ENCODE measurements at regions not wholly inside any gene's neighbourhood (a gene's known extent, or its start where the extent isn't known, plus 50 kb on each side); places are given as distances from the start of the nearest gene placed in this dataset.

- Histone ChIP-seq H3K23ac (ENCODE audit: low read length) (no peak overlapping the region), H3K4ac (ENCODE audit: low read depth, low read length) (no peak overlapping the region), H4K8ac (ENCODE audit: low read depth, low read length) (peak overlapping the region; percentile 2), H3K9me3 (ENCODE audit: insufficient read depth, low read depth, low read length) (no peaks in the 10 kb centered on the region), H4K91ac (ENCODE audit: low read depth, low read length) (peak overlapping the region; percentile 53), H3K4me3 (ENCODE audit: low read depth, low read length) (no peak overlapping the region), H3K27ac (ENCODE audit: low read depth, low read length) (peak overlapping the region; percentile 64), H3K27me3 (ENCODE audit: insufficient read depth, low read length) (no peaks in the 10 kb centered on the region), H2BK5ac (ENCODE audit: low read depth, low read length, poor library complexity) (peak overlapping the region; percentile 36), H3K4me1 (ENCODE audit: control insufficient read depth in 1 of 2, insufficient read depth in 2 of 2, low read length in 2 of 2) (peaks cover 0 to 7% of the 10 kb centered on the region in 2 experiments), H3K18ac (ENCODE audit: low read length) (no peak overlapping the region), H2BK120ac (ENCODE audit: insufficient read depth, low read length, poor library complexity) (peak overlapping the region; percentile 47), H3K4me2 (ENCODE audit: low read length) (no peak overlapping the region), H2AFZ (ENCODE audit: insufficient read depth, low read length, poor library complexity) (no peak overlapping the region), H3K79me1 (ENCODE audit: low read length) (peaks cover 4% of the 10 kb centered on the region), H3K36me3 (ENCODE audit: control insufficient read depth in 1 of 2, insufficient read depth in 2 of 2, low read length in 2 of 2) (no peaks in the 10 kb centered on the region), H3K14ac (ENCODE audit: low read length) (no peak overlapping the region), H2AK5ac (ENCODE audit: low read length) (no peak overlapping the region), H4K12ac (ENCODE audit: low read depth, low read length) (no peak overlapping the region), H3K9ac (ENCODE audit: low read length) (no peak overlapping the region), H3K79me2 (ENCODE audit: control insufficient read depth, insufficient read depth, low read length, poor library complexity) (no peaks in the 10 kb centered on the region), H2BK12ac (ENCODE audit: low read length) (no peak overlapping the region)
- peak; percentile 60 to 91 for DNase-seq
- no CpG with 5 or more reads among the region's 2 CpGs for WGBS (ENCODE audit: extremely low coverage, insufficient coverage, insufficient read length)
Measured at GRCh38 chr12:76680940-76681339, 83.0 kb upstream of the ZDHHC17 start.

- no peak overlapping the region for H4K12ac ChIP-seq (ENCODE audit: low read depth, low read length)
- H3K9me3 ChIP-seq (ENCODE audit: insufficient read depth, low read depth, low read length), result no peaks in the 10 kb centered on the region
- WGBS (ENCODE audit: extremely low coverage, insufficient coverage, insufficient read length), result no CpG with 5 or more reads among the region's 5 CpGs
Measured at GRCh38 chr12:76685246-76685678, 78.7 kb upstream of the ZDHHC17 start.

GRCh38 chr12:76687981-76688380 lies 75.9 kb upstream of the ZDHHC17 start:
- no peak overlapping the region for H4K12ac ChIP-seq (ENCODE audit: low read depth, low read length)
- peaks cover 1% of the 10 kb centered on the region in 2 experiments for H3K4me1 ChIP-seq (ENCODE audit: control insufficient read depth in 1 of 2, insufficient read depth in 2 of 2, low read length in 2 of 2)
- no peaks in the 10 kb centered on the region for H3K36me3 ChIP-seq (ENCODE audit: control insufficient read depth in 1 of 2, insufficient read depth in 2 of 2, low read length in 2 of 2)
- H3K4me2 ChIP-seq (ENCODE audit: low read length), result no peak overlapping the region
- H3K27ac ChIP-seq (ENCODE audit: low read depth, low read length), result no peak overlapping the region
- no peak overlapping the region for H4K91ac ChIP-seq (ENCODE audit: low read depth, low read length)
- no peaks in the 10 kb centered on the region for H3K9me3 ChIP-seq (ENCODE audit: insufficient read depth, low read depth, low read length)
- H3K18ac ChIP-seq (ENCODE audit: low read length), result no peak overlapping the region
- H2BK120ac ChIP-seq (ENCODE audit: insufficient read depth, low read length, poor library complexity), result no peak overlapping the region
- H3K4ac ChIP-seq (ENCODE audit: low read depth, low read length), result no peak overlapping the region
- H2BK12ac ChIP-seq (ENCODE audit: low read length), result no peak overlapping the region
- H3K23ac ChIP-seq (ENCODE audit: low read length), result no peak overlapping the region
- WGBS (ENCODE audit: extremely low coverage, insufficient coverage, insufficient read length), result no CpG with 5 or more reads among the region's 3 CpGs
- no peak overlapping the region for H4K8ac ChIP-seq (ENCODE audit: low read depth, low read length)
- no peak overlapping the region for H3K4me3 ChIP-seq (ENCODE audit: low read depth, low read length)
- no peak overlapping the region for H3K9ac ChIP-seq (ENCODE audit: low read length)
- H2AFZ ChIP-seq (ENCODE audit: insufficient read depth, low read length, poor library complexity), result no peak overlapping the region
- H3K79me1 ChIP-seq (ENCODE audit: low read length), result no peaks in the 10 kb centered on the region
- H2AK5ac ChIP-seq (ENCODE audit: low read length), result no peak overlapping the region
- no peak overlapping the region for H3K14ac ChIP-seq (ENCODE audit: low read length)
- no peaks in the 10 kb centered on the region for H3K27me3 ChIP-seq (ENCODE audit: insufficient read depth, low read length)
- DNase-seq, result no peak
- no peaks in the 10 kb centered on the region for H3K79me2 ChIP-seq (ENCODE audit: control insufficient read depth, insufficient read depth, low read length, poor library complexity)
- H2BK5ac ChIP-seq (ENCODE audit: low read depth, low read length, poor library complexity), result no peak overlapping the region

More at GRCh38 chr12:76685246-76685678, 78.7 kb upstream of the ZDHHC17 start:
- H3K36me3 ChIP-seq (ENCODE audit: control insufficient read depth in 1 of 2, insufficient read depth in 2 of 2, low read length in 2 of 2), result no peaks in the 10 kb centered on the region
- no peak overlapping the region for H2AK5ac ChIP-seq (ENCODE audit: low read length)
- H3K18ac ChIP-seq (ENCODE audit: low read length), result no peak overlapping the region
- H3K4ac ChIP-seq (ENCODE audit: low read depth, low read length), result no peak overlapping the region
- no peak overlapping the region for H2BK120ac ChIP-seq (ENCODE audit: insufficient read depth, low read length, poor library complexity)
- H2BK5ac ChIP-seq (ENCODE audit: low read depth, low read length, poor library complexity), result no peak overlapping the region
- H4K8ac ChIP-seq (ENCODE audit: low read depth, low read length), result no peak overlapping the region
- no peak overlapping the region for H3K4me3 ChIP-seq (ENCODE audit: low read depth, low read length)
- DNase-seq, result no peak
- H2BK12ac ChIP-seq (ENCODE audit: low read length), result no peak overlapping the region
- H3K4me2 ChIP-seq (ENCODE audit: low read length), result no peak overlapping the region
- H3K4me1 ChIP-seq (ENCODE audit: control insufficient read depth in 1 of 2, insufficient read depth in 2 of 2, low read length in 2 of 2), result peaks cover 0 to 7% of the 10 kb centered on the region in 2 experiments
- H4K91ac ChIP-seq (ENCODE audit: low read depth, low read length), result no peak overlapping the region
- H3K27ac ChIP-seq (ENCODE audit: low read depth, low read length), result no peak overlapping the region
- H3K9ac ChIP-seq (ENCODE audit: low read length), result no peak overlapping the region
- H2AFZ ChIP-seq (ENCODE audit: insufficient read depth, low read length, poor library complexity), result no peak overlapping the region
- peaks cover 4% of the 10 kb centered on the region for H3K79me1 ChIP-seq (ENCODE audit: low read length)
- H3K27me3 ChIP-seq (ENCODE audit: insufficient read depth, low read length), result no peaks in the 10 kb centered on the region
- H3K79me2 ChIP-seq (ENCODE audit: control insufficient read depth, insufficient read depth, low read length, poor library complexity), result no peaks in the 10 kb centered on the region
- H3K14ac ChIP-seq (ENCODE audit: low read length), result no peak overlapping the region
- no peak overlapping the region for H3K23ac ChIP-seq (ENCODE audit: low read length)

- Histone ChIP-seq H3K79me2 (ENCODE audit: control insufficient read depth, insufficient read depth, low read length, poor library complexity) (no peaks in the 10 kb centered on the region), H4K8ac (ENCODE audit: low read depth, low read length) (no peak overlapping the region), H3K4me3 (ENCODE audit: low read depth, low read length) (no peak overlapping the region), H3K4me2 (ENCODE audit: low read length) (no peak overlapping the region), H3K9ac (ENCODE audit: low read length) (no peak overlapping the region), H3K27me3 (ENCODE audit: insufficient read depth, low read length) (no peaks in the 10 kb centered on the region), H3K18ac (ENCODE audit: low read length) (no peak overlapping the region), H2BK12ac (ENCODE audit: low read length) (peak overlapping the region; percentile 43), H3K36me3 (ENCODE audit: control insufficient read depth in 1 of 2, insufficient read depth in 2 of 2, low read length in 2 of 2) (no peaks in the 10 kb centered on the region), H3K4me1 (ENCODE audit: control insufficient read depth in 1 of 2, insufficient read depth in 2 of 2, low read length in 2 of 2) (peaks cover 3% of the 10 kb centered on the region in 2 experiments), H3K23ac (ENCODE audit: low read length) (no peak overlapping the region), H4K91ac (ENCODE audit: low read depth, low read length) (no peak overlapping the region), H3K79me1 (ENCODE audit: low read length) (no peaks in the 10 kb centered on the region), H2BK120ac (ENCODE audit: insufficient read depth, low read length, poor library complexity) (peak overlapping the region; percentile 53), H3K27ac (ENCODE audit: low read depth, low read length) (no peak overlapping the region), H4K12ac (ENCODE audit: low read depth, low read length) (no peak overlapping the region), H3K4ac (ENCODE audit: low read depth, low read length) (no peak overlapping the region), H3K14ac (ENCODE audit: low read length) (no peak overlapping the region), H3K9me3 (ENCODE audit: insufficient read depth, low read depth, low read length) (no peaks in the 10 kb centered on the region), H2BK5ac (ENCODE audit: low read depth, low read length, poor library complexity) (no peak overlapping the region), H2AFZ (ENCODE audit: insufficient read depth, low read length, poor library complexity) (no peak overlapping the region), H2AK5ac (ENCODE audit: low read length) (no peak overlapping the region)
- no CpG with 5 or more reads among the region's 2 CpGs for WGBS (ENCODE audit: extremely low coverage, insufficient coverage, insufficient read length)
- no peak for DNase-seq
Measured at GRCh38 chr12:76688631-76689030, 75.3 kb upstream of the ZDHHC17 start.

All from trophoblast cell (in vitro differentiated cells and primary cell).